ENCODE measurements at regions not wholly inside any gene's neighbourhood (a gene's known extent, or its start where the extent isn't known, plus 50 kb on each side); places are given as distances from the start of the nearest gene placed in this dataset.

DNA sequence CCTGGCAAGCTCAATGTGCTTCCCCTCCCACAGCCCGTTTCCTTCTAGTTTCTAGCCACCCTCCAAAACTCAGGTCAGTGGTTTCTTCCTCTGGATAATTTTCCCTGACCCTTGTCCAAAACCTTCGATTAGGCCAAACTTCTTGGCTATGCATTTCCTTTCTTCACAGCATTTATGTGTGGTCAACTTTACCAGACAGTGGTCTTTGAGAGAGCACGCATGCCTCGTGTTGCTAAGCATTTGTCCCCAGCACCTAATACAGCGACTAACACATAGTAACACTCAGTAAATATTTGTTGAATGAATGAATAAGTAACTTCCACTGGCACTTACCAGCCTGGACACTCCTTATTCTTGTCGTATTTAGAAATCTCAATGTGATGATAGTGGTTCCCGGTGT, 610.7 kb downstream of the PLPP3 start:
- ChIA-PET POLR2A (interaction anchor here (1.8 kb wide), 1 partner anchor 23 kb away, joined by 5 read pairs; no protein-coding TSS in a partner anchor), CTCF (ENCODE audit: unreplicated experiment) (no interaction called here)
- BruUV-seq (replicated peaks): no TSS peak
- H3K79me2 ChIP-seq (ENCODE audit: insufficient read depth, low read depth, low read length): no peaks in the 10 kb centered on the region
- no peak overlapping the region for H3K4me3 ChIP-seq (ENCODE audit: low read depth, low read length, poor library complexity, severe bottlenecking)
- intact Hi-C loops (cut with micrococcal nuclease; ENCODE audit: unreplicated experiment): no loop called here
- H3K4me1 ChIP-seq (ENCODE audit: insufficient read depth, low read length, poor library complexity, severe bottlenecking): no peaks in the 10 kb centered on the region
- no peaks in the 10 kb centered on the region for H3K9me2 ChIP-seq (ENCODE audit: insufficient read depth, low read length)
- no peaks in the 10 kb centered on the region for H3K9me3 ChIP-seq (ENCODE audit: low read length)
- H3K27ac ChIP-seq (ENCODE audit: low read depth, low read length, poor library complexity, severe bottlenecking): no peak overlapping the region
- H3K36me3 ChIP-seq (ENCODE audit: insufficient read depth, low read length): no peaks in the 10 kb centered on the region
- DNase-seq (ENCODE audit: low spot score): no peak
- H2AFZ ChIP-seq (ENCODE audit: low read length): no peak overlapping the region
- no peaks in the 10 kb centered on the region for H4K20me1 ChIP-seq (ENCODE audit: insufficient read depth, low read length)
- H3K4me2 ChIP-seq (ENCODE audit: low read length): no peak overlapping the region
- TF ChIP-seq, protein P1, sequence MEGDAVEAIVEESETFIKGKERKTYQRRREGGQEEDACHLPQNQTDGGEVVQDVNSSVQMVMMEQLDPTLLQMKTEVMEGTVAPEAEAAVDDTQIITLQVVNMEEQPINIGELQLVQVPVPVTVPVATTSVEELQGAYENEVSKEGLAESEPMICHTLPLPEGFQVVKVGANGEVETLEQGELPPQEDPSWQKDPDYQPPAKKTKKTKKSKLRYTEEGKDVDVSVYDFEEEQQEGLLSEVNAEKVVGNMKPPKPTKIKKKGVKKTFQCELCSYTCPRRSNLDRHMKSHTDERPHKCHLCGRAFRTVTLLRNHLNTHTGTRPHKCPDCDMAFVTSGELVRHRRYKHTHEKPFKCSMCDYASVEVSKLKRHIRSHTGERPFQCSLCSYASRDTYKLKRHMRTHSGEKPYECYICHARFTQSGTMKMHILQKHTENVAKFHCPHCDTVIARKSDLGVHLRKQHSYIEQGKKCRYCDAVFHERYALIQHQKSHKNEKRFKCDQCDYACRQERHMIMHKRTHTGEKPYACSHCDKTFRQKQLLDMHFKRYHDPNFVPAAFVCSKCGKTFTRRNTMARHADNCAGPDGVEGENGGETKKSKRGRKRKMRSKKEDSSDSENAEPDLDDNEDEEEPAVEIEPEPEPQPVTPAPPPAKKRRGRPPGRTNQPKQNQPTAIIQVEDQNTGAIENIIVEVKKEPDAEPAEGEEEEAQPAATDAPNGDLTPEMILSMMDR (conservative IDR thresholded peaks at IDR 0.05; ENCODE audit: low read length): no peak
- TF ChIP-seq EZH2phosphoT487 (IDR thresholded peaks at IDR 0.05; ENCODE audit: borderline replicate concordance, low read depth, low read length): no peak

- CTCF ChIA-PET (ENCODE audit: unreplicated experiment): no interaction called here
- Histone ChIP-seq H2AFZ (ENCODE audit: low read length) (no peak overlapping the region), H3K27ac (ENCODE audit: low read depth, low read length, poor library complexity, severe bottlenecking) (no peak overlapping the region), H3K79me2 (ENCODE audit: insufficient read depth, low read depth, low read length) (no peaks in the 10 kb centered on the region), H3K4me1 (ENCODE audit: insufficient read depth, low read length, poor library complexity, severe bottlenecking) (no peaks in the 10 kb centered on the region), H3K36me3 (ENCODE audit: insufficient read depth, low read length) (no peaks in the 10 kb centered on the region), H3K4me2 (ENCODE audit: low read length) (no peak overlapping the region), H3K9me2 (ENCODE audit: insufficient read depth, low read length) (no peaks in the 10 kb centered on the region), H3K9me3 (ENCODE audit: low read length) (no peaks in the 10 kb centered on the region), H3K4me3 (ENCODE audit: low read depth, low read length, poor library complexity, severe bottlenecking) (no peak overlapping the region), H4K20me1 (ENCODE audit: insufficient read depth, low read length) (no peaks in the 10 kb centered on the region)
- TF ChIP-seq EZH2phosphoT487 (IDR thresholded peaks at IDR 0.05; ENCODE audit: borderline replicate concordance, low read depth, low read length): no peak
- TF ChIP-seq, protein P1 (conservative IDR thresholded peaks at IDR 0.05; ENCODE audit: low read length): no peak
- BruUV-seq (replicated peaks): no TSS peak
- DNase-seq (ENCODE audit: low spot score): no peak
- intact Hi-C loops (cut with micrococcal nuclease; ENCODE audit: unreplicated experiment): no loop called here
- POLR2A ChIA-PET: no interaction called here
These were observed 613.3 kb downstream of the PLPP3 start for GRCh38 chr1:55965981-55966461.

- intact Hi-C loops (cut with micrococcal nuclease; ENCODE audit: unreplicated experiment): no loop called here
- Histone ChIP-seq H3K4me1 (ENCODE audit: insufficient read depth, low read length, poor library complexity, severe bottlenecking) (no peaks in the 10 kb centered on the region), H3K36me3 (ENCODE audit: insufficient read depth, low read length) (no peaks in the 10 kb centered on the region), H3K9me3 (ENCODE audit: low read length) (no peaks in the 10 kb centered on the region), H3K4me2 (ENCODE audit: low read length) (no peak overlapping the region), H3K27ac (ENCODE audit: low read depth, low read length, poor library complexity, severe bottlenecking) (no peak overlapping the region), H3K9me2 (ENCODE audit: insufficient read depth, low read length) (no peaks in the 10 kb centered on the region), H3K4me3 (ENCODE audit: low read depth, low read length, poor library complexity, severe bottlenecking) (no peak overlapping the region), H3K79me2 (ENCODE audit: insufficient read depth, low read depth, low read length) (no peaks in the 10 kb centered on the region), H2AFZ (ENCODE audit: low read length) (no peak overlapping the region), H4K20me1 (ENCODE audit: insufficient read depth, low read length) (no peaks in the 10 kb centered on the region)
- BruUV-seq (replicated peaks): no TSS peak
- TF ChIP-seq EZH2phosphoT487 (IDR thresholded peaks at IDR 0.05; ENCODE audit: borderline replicate concordance, low read depth, low read length): no peak
- TF ChIP-seq, protein P1 (conservative IDR thresholded peaks at IDR 0.05; ENCODE audit: low read length): no peak
- ChIA-PET POLR2A (no interaction called here), CTCF (ENCODE audit: unreplicated experiment) (no interaction called here)
- no peak for DNase-seq (ENCODE audit: low spot score)
These were observed 616.9 kb downstream of the PLPP3 start for GRCh38 chr1:55962472-55962871.
